GM12878 (cell line): ENCODE measurements at regions not wholly inside any gene's neighbourhood (a gene's known extent, or its start where the extent isn't known, plus 50 kb on each side); places are given as distances from the start of the nearest gene placed in this dataset.

Source experiments
- ATAC-seq: fragments of 200-7000 bp; cut with Tn5 transposase; 3 replicates; pipeline ENCODE4 v1.9.1; 2020; ENCODE audit warnings: mild to moderate bottlenecking, moderate library complexity
- BruUV-seq: library from RNA; stranded (reverse); fragments of 400-500 nt; replicated peaks from 2 replicates; lab custom pipeline; 2021; lab: Mats Ljungman, UMichigan
- CTCF ChIA-PET: fragments of 300-600 bp; sonication (Branson Sonifier 250); formaldehyde crosslinking; extraction: SDS; loops from one replicate; lab custom pipeline; 2021; ENCODE audit warnings: inconsistent platforms; lab: Yijun Ruan, JAX
- POLR2A ChIA-PET: fragments of 350-600 bp; formaldehyde crosslinking; extraction: SDS; loops from one replicate; lab custom pipeline; 2021; ENCODE audit warnings: inconsistent platforms; lab: Charles Lee
- RAD21 ChIA-PET: fragments of 300-600 bp; sonication (Branson Sonifier 250); formaldehyde crosslinking; loops from one replicate; lab custom pipeline; 2023; ENCODE audit warnings: antibody characterized with exemption; ENCODE audit not compliant: unreplicated experiment; lab: Charles Lee
- SMC1A ChIA-PET: fragments of 300-600 bp; sonication (Branson Sonifier 250); formaldehyde crosslinking; loops from one replicate; lab custom pipeline; 2023; ENCODE audit not compliant: unreplicated experiment, uncharacterized antibody; lab: Charles Lee
- DNase-seq: peaks from one replicate; pipeline ENCODE4 v3.0.0-alpha.2; 2011; ENCODE audit warnings: low read depth, low spot score
- FAIRE-seq: peaks from 3 replicates; lab custom pipeline; 2011; peaks lifted over from hg19 to GRCh38; lab: Jason Lieb, UNC
- H2AFZ ChIP-seq: 2 replicates; pipeline ENCODE4 v1.6.0; 2011; ENCODE audit warnings: low read depth, low read length, control low read depth; ENCODE audit not compliant: control insufficient read depth
- H3K27ac ChIP-seq: 2 replicates; pipeline ENCODE4 v1.5.1; 2011; ENCODE audit warnings: control low read depth; ENCODE audit not compliant: control insufficient read depth, insufficient read depth
- H3K27me3 ChIP-seq, 2 experiments: replicated peaks in 1 of 2; 2 replicates each; pipeline versions ENCODE4 v1.6.0 to v1.6.1; 2011; ENCODE audit warnings: low read length in 1 of 2; ENCODE audit not compliant: control insufficient read depth in 2 of 2, insufficient read depth in 2 of 2
- H3K36me3 ChIP-seq, 2 experiments: 2 replicates each; pipeline ENCODE4 v1.5.1; 2011; ENCODE audit warnings: low read length in 1 of 2; ENCODE audit not compliant: control insufficient read depth in 2 of 2, insufficient read depth in 2 of 2
- H3K4me1 ChIP-seq: 2 replicates; pipeline ENCODE4 v1.6.1; 2011; ENCODE audit warnings: mild to moderate bottlenecking, low read length, moderate library complexity, mixed read lengths; ENCODE audit not compliant: control insufficient read depth, insufficient read depth
- H3K4me2 ChIP-seq: 2 replicates; pipeline ENCODE4 v1.6.0; 2011; ENCODE audit warnings: control low read depth; ENCODE audit not compliant: control insufficient read depth, insufficient read depth
- H3K4me3 ChIP-seq: fragments of 200-600 bp; sonication (generic); 2 replicates; pipeline ENCODE4 v1.5.1; 2016
- H3K79me2 ChIP-seq: 2 replicates; pipeline ENCODE4 v1.6.0; 2011; ENCODE audit warnings: low read length; ENCODE audit not compliant: control insufficient read depth, insufficient read depth
- H3K9ac ChIP-seq: 2 replicates; pipeline ENCODE4 v1.8.0; 2011; ENCODE audit warnings: low read length, control low read depth, mixed read lengths; ENCODE audit not compliant: control insufficient read depth, insufficient read depth
- H3K9me3 ChIP-seq: replicated peaks from 3 replicates; pipeline ENCODE4 v1.5.1; 2011; ENCODE audit warnings: mild to moderate bottlenecking, low read length; ENCODE audit not compliant: control insufficient read depth, insufficient read depth
- H4K20me1 ChIP-seq: 2 replicates; pipeline ENCODE4 v1.6.0; 2011; ENCODE audit not compliant: control insufficient read depth, insufficient read depth
- NFXL1 ChIP-seq: fragments of 450-650 bp; IDR thresholded peaks from 2 replicates; pipeline ENCODE4 v1.6.1; 2017; ENCODE audit warnings: antibody characterized with exemption, mild to moderate bottlenecking, borderline replicate concordance
- ZBTB11 ChIP-seq: fragments of 450-650 bp; formaldehyde crosslinking; IDR thresholded peaks from 2 replicates; pipeline ENCODE4 v1.5.0; 2022; ENCODE audit warnings: mild to moderate bottlenecking, missing genetic modification characterization
- WGBS: methylation state at CpG from one replicate; pipeline ENCODE4 v1.1.6; 2016; ENCODE audit warnings: low lambda C conversion rate; ENCODE audit not compliant: insufficient replicate concordance, insufficient coverage; ENCODE audit errors: missing lambda C conversion rate; 5-methylcytosine and 5-hydroxymethylcytosine counted together
- in situ Hi-C: fragments of 300-500 bp; cut with MboI; formaldehyde crosslinking; loops from 9 replicates; pipeline ENCODE4 v1.14.3; 2018; ENCODE audit warnings: mixed read lengths
- intact Hi-C: fragments of 100-400 bp; cut with micrococcal nuclease; formaldehyde crosslinking; loops from one replicate; pipeline ENCODE4 v1.14.2; 2022; ENCODE audit not compliant: unreplicated experiment
- TF ChIP-seq, protein P1 (sequence below): IDR thresholded peaks from 2 replicates; pipeline ENCODE4 v1.6.1; 2012; ENCODE audit warnings: low read depth, low read length, improper control_type of control experiment
- TF ChIP-seq, protein P2 (sequence below): fragments of 450-650 bp; formaldehyde crosslinking; IDR thresholded peaks from 2 replicates; pipeline ENCODE4 v1.4.0; 2020; ENCODE audit warnings: mild to moderate bottlenecking, moderate library complexity
- TF ChIP-seq, protein P3 (sequence below): fragments of 450-650 bp; formaldehyde crosslinking; IDR thresholded peaks from 2 replicates; pipeline ENCODE4 v1.4.0; 2022; ENCODE audit warnings: mild to moderate bottlenecking, moderate library complexity

GRCh38 chr6:164528539-164528938, 780.9 kb downstream of the C6orf118 start (continued):
- no peak for TF ChIP-seq ZBTB11 (CRISPR knock-in tag)
- TF ChIP-seq, all 136 proteins: peak for 0

GRCh38 chr6:164523087-164523654, 786.2 kb downstream of the C6orf118 start:
- ChIA-PET RAD21 (no interaction called here), SMC1A (interaction anchor here (1.0 kb wide), 1 partner anchor 8 kb away, joined by 3 read pairs; no protein-coding TSS in a partner anchor), CTCF (no interaction called here), POLR2A (no interaction called here)
- Histone ChIP-seq H3K9me3 (no peaks in the 10 kb centered on the region; the same call in 2 of the 3 replicates), H3K27ac (no peak overlapping the region), H3K9ac (no peak overlapping the region), H3K4me2 (no peak overlapping the region), H3K36me3 (no peaks in the 10 kb centered on the region), H3K4me3 (no peak overlapping the region), H3K79me2 (no peaks in the 10 kb centered on the region), H3K27me3 (no peaks in the 10 kb centered on the region), H3K4me1 (no peaks in the 10 kb centered on the region), H4K20me1 (no peaks in the 10 kb centered on the region), H2AFZ (no peak overlapping the region)
- ATAC-seq (no peak), DNase-seq (no peak), FAIRE-seq (no peak)
- intact Hi-C loops (no loop called here), in situ Hi-C loops (no loop called here)
- BruUV-seq: no TSS peak
- WGBS: 0% methylated on average over 1 of the region's 1 CpG
- TF ChIP-seq, protein P1, sequence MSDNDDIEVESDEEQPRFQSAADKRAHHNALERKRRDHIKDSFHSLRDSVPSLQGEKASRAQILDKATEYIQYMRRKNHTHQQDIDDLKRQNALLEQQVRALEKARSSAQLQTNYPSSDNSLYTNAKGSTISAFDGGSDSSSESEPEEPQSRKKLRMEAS: no peak
- no peak for TF ChIP-seq NFXL1
- TF ChIP-seq, protein P2, sequence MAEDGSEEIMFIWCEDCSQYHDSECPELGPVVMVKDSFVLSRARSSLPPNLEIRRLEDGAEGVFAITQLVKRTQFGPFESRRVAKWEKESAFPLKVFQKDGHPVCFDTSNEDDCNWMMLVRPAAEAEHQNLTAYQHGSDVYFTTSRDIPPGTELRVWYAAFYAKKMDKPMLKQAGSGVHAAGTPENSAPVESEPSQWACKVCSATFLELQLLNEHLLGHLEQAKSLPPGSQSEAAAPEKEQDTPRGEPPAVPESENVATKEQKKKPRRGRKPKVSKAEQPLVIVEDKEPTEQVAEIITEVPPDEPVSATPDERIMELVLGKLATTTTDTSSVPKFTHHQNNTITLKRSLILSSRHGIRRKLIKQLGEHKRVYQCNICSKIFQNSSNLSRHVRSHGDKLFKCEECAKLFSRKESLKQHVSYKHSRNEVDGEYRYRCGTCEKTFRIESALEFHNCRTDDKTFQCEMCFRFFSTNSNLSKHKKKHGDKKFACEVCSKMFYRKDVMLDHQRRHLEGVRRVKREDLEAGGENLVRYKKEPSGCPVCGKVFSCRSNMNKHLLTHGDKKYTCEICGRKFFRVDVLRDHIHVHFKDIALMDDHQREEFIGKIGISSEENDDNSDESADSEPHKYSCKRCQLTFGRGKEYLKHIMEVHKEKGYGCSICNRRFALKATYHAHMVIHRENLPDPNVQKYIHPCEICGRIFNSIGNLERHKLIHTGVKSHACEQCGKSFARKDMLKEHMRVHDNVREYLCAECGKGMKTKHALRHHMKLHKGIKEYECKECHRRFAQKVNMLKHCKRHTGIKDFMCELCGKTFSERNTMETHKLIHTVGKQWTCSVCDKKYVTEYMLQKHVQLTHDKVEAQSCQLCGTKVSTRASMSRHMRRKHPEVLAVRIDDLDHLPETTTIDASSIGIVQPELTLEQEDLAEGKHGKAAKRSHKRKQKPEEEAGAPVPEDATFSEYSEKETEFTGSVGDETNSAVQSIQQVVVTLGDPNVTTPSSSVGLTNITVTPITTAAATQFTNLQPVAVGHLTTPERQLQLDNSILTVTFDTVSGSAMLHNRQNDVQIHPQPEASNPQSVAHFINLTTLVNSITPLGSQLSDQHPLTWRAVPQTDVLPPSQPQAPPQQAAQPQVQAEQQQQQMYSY (CRISPR knock-in tag): no peak
- TF ChIP-seq, protein P3, sequence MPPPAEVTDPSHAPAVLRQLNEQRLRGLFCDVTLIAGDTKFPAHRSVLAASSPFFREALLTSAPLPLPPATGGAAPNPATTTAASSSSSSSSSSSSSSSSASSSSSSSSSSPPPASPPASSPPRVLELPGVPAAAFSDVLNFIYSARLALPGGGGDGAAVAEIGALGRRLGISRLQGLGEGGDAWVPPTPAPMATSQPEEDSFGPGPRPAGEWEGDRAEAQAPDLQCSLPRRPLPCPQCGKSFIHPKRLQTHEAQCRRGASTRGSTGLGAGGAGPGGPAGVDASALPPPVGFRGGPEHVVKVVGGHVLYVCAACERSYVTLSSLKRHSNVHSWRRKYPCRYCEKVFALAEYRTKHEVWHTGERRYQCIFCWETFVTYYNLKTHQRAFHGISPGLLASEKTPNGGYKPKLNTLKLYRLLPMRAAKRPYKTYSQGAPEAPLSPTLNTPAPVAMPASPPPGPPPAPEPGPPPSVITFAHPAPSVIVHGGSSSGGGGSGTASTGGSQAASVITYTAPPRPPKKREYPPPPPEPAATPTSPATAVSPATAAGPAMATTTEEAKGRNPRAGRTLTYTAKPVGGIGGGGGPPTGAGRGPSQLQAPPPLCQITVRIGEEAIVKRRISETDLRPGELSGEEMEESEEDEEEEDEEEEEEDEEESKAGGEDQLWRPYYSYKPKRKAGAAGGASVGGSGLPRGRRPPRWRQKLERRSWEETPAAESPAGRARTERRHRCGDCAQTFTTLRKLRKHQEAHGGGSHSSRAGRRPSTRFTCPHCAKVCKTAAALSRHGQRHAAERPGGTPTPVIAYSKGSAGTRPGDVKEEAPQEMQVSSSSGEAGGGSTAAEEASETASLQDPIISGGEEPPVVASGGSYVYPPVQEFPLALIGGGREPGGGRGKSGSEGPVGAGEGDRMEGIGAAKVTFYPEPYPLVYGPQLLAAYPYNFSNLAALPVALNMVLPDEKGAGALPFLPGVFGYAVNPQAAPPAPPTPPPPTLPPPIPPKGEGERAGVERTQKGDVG (CRISPR knock-in tag): no peak
